ENCODE measurements at regions not wholly inside any gene's neighbourhood (a gene's known extent, or its start where the extent isn't known, plus 50 kb on each side); places are given as distances from the start of the nearest gene placed in this dataset.

DNA sequence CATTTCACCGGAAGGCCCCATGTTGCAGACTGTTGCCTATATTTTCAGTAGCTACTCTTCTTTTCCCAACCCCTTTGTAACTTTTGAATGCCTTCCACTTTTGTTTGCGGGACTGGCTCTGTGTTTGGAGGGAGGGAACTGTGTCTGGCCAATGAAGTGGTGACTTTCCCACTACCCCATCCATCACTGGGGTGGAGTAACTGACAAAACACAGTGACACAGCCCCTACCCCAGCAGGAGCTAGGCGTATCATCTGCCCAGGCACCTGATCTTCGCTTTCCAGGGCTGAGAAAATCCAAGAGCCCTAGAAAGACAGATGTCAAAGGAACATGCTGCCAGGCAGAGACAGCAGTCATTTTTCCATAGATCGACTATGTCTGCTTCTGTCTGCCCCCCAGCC is 710.6 kb upstream of the CELF2 start:
- TF ChIP-seq CTCF (IDR thresholded peaks at IDR 0.05; ENCODE audit: poor library complexity) (no peak), EZH2phosphoT487 (IDR thresholded peaks at IDR 0.05; ENCODE audit: low read depth, severe bottlenecking, unreplicated experiment) (no peak)
